GM19328 (cell line): ENCODE measurements at regions not wholly inside any gene's neighbourhood (a gene's known extent, or its start where the extent isn't known, plus 50 kb on each side); places are given as distances from the start of the nearest gene placed in this dataset.
"Not testable (repeated sequence)": the region's sequence is repeated elsewhere in the genome, so short reads cannot be mapped to it uniquely, and the experiment has no call there.

ENCODE experiments used
- ATAC-seq: cut with Tn5 transposase; IDR thresholded peaks from one replicate; pipeline ENCODE4 v1.9.1; 2021; ENCODE audit warnings: mild to moderate bottlenecking, moderate library complexity; ENCODE audit not compliant: unreplicated experiment

- ATAC-seq: no peak
These were observed 467.4 kb downstream of the TYW1 start for GRCh38 chr7:67463983-67464382.

DNA sequence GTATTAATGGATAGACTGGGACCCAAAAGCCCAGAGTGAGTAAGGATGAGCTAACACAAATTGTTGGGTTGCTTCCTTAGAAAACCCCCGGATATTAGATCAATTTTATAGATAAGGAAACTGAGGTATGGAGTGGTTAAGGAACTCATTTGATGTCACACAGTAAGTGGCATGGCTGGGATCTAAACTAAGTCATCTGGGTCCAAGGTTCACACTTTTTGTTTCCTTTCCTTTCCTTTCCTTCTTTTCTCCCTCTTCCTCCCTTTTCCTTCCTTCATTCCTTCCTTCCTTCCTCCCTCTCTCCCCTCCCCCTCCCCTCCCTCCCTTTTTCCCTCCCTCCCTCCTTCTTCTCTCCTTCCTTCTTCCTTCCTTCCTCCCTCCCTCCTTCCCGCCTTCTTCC is 469.5 kb downstream of the TYW1 start:
- no peak for ATAC-seq

GRCh38 chr7:67470256-67470751 is 473.7 kb downstream of the TYW1 start:
- no peak for ATAC-seq

DNA sequence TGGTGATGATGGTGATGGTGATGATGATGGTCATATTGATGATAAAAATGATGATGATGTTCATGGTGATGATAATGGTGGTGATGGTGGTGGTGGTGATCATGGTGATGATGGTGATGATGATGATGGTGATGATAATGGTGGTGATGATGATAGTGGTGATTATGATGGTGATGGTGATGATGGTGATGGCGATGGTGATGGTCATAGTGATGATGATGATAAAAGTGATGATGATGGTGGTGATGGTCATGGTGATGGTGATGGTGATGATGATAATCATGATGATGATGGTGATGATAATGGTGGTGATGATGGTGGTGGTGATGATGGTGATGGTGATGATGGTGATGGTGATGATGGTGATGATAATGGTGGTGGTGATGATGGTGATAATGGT is 478.7 kb downstream of the TYW1 start:
- no peak for ATAC-seq

DNA sequence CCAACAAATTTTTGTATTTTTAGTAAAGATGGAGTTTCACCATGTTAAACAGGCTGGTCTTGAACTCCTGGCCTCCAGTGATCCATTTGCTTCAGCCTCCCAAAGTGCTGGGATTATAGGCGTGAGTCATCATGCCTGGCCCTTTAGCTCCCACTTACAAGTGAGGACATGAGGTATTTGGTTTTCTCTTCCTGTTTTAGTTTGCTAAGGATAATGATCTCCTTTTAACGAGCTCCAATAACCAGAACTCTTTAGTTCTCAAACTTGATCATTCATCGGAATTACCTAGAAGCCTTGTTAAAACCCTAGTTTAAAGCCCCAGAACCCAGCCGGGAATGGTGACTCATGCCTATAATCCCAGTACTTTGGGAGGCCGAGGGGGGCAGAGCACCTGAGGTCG is 481.4 kb downstream of the TYW1 start:
- ATAC-seq: no peak

DNA sequence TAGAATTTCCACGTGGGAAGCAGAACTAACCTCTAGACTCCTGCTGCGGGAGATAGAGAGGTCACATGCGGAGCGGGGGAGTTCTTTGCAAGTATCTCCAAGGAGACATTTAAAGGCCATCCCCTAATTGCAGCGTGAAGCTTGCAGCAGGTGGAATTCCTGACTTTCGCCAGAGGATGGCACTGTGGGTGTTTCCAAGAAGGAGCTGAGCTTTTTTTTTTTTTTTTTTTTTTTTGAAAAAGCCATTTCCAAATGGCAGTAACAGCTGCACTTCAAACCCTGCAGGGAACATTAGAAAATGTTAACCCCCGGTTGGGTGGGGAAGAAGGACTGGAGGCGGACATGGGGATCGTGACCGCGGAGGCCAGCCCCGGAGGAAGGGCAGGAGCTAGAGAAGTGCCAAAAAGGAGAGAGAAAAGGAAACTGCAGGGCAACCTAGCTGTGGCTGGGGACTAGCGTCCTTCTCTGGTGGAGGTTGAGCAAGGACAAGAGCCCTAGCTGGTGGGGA is 487.7 kb downstream of the TYW1 start:
- no peak for ATAC-seq

- no peak for ATAC-seq
These were observed 489.8 kb downstream of the TYW1 start for GRCh38 chr7:67486401-67486800.

DNA sequence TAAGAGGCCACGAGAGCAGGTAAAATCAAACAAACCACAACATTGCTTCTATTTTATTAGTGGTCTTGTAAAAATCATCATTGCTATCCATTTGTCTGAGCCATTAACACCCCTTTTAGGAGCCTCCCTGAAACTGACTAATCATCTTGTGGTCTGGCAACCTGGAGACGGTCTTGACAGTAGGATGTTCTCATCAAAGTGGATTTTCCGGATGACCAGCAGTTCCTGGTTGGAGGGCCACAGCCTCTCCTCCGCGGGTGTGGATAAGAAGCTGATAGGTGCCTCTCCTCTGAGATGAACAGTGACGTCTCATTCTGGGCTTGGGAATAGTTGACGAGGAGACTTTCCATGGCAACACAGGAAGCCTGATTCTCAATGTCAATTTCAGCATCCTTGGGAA is 490.7 kb downstream of the TYW1 start:
- no peak for ATAC-seq

GRCh38 chr7:67489881-67490280 is 493.2 kb downstream of the TYW1 start:
- ATAC-seq: no peak

DNA sequence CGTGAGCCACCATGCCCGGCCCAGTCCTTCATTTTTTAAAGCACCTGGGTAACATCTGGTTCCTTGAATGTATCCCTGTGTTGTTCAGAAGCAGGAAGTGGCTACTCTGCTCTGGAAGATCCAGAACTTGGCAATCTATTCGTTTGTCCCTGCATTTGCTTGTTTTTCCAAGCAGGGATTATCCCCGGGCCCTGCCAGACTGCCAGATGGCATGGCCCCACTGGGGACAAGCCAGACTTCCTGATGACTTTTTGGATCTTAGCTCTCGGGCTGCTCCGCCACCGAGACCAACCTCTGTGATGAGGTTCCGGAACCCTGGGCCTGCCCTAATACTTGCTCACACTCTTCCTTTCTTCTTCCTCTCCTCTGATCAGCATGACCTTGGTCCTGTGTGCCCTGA is 496.7 kb downstream of the TYW1 start:
- no peak for ATAC-seq

DNA sequence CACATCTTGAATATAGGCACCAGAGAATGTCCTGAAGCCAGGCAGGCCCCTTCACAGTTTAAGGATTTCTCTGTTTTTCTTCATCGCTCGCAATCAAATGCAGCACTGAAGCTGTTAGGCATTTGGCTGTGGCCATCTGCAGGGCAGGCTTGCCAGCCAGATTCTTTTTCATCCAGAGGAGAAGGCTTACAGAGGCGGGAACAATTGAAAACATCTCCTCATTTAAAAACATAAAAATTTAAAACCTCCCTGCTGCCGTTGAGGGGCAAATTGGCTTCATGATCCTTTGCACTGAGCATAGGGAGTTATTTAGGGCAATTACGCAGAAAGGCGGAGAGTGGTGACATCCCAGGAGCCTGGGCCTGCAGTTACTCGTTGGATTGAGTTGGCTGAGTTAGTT is 500.0 kb downstream of the TYW1 start:
- ATAC-seq: no peak

GRCh38 chr7:67497914-67498313 is 501.3 kb downstream of the TYW1 start:
- not testable (repeated sequence) for ATAC-seq

- no peak for ATAC-seq
These were observed 506.3 kb downstream of the TYW1 start for GRCh38 chr7:67502929-67503328.

GRCh38 chr7:67505449-67505848 is 508.8 kb downstream of the TYW1 start:
- ATAC-seq: no peak

- ATAC-seq: no peak
These were observed 515.8 kb downstream of the TYW1 start for GRCh38 chr7:67512481-67512880.

DNA sequence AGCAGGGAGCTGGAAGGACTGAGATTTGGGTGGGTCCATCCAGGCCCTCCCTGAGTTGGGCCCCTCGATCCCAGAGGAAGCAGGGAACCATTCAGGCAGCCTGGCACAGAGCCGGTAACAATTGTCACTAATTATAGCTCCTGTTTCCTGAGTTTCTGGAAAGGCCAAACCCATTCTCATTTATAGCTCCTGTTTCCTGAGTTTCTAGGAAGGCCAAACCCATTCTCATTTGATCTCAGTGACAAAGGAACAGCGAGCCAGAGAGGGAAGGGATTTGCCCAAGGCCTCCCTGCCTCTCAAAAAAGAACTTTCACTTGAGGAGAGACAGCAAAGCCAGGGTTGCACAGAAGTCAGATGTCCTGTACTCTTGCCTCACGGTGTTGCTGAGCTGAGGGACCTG is 521.9 kb downstream of the TYW1 start:
- ATAC-seq: no peak

DNA sequence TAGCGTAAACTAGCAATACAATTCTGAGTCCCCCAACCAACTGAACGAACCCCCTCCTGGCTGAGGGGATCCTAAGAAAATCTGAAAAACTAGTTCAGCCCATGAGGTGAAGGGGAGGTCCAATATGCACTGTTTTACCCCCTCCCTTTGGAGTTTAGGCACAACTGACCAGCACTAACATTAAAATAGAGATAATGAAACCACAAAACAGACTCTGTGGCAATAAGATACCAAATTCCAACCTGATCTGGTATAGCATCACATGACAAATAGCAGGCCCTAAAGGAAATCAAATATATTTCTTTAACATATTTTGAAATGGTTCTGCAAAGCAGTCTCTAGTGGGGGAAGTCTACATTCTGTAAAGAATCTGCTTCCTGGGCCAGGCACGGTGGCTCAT is 522.5 kb downstream of the TYW1 start:
- ATAC-seq: no peak

GRCh38 chr7:67522504-67522903 is 525.9 kb downstream of the TYW1 start:
- ATAC-seq: no peak

- ATAC-seq: no peak
These were observed 527.1 kb downstream of the TYW1 start for GRCh38 chr7:67523713-67524112.

GRCh38 chr7:67525588-67525987 is 529.0 kb downstream of the TYW1 start:
- no peak for ATAC-seq

DNA sequence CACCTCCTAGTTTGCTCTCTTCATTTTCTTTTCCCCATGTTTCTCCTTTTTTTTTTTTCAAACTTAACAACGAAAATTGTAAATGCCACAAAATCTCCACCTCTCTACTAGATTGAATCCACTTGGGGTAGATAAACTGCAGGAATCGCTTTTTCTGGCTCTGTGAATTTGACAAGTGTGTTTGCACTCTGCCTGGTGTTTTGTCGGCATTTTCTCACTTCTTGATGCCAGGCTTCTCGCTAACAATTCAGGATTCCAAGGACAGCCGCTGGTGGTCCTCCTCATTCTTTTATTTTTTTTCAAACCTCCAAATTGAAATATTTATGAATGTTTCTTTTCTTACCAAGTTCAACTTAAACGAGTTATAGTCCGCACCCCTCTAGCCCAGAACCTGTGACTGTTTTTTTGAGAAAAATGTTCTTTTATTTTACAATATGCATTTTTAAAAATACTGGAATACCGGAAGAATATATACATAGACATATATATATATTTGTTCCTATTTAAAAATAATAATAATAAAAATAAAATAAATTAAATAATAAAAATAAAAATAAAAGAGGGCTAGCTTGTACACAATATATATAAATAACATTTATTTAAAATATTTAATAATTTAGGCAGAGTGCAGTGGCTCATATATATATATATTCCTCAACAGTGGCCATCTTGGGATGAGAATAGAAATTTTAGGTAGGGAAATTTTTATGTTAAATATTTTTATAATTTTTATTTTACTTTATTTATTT is 538.8 kb downstream of the TYW1 start:
- no peak for ATAC-seq

- no peak for ATAC-seq
These were observed 546.3 kb downstream of the TYW1 start for GRCh38 chr7:67542916-67543315.
